H1 (cell line): ENCODE measurements at regions not wholly inside any gene's neighbourhood (a gene's known extent, or its start where the extent isn't known, plus 50 kb on each side); places are given as distances from the start of the nearest gene placed in this dataset.

Experiments
- CTCF ChIA-PET: fragments of 300-600 bp; sonication (Branson Sonifier 250); formaldehyde crosslinking; loops from one replicate; lab custom pipeline; 2021; ENCODE audit not compliant: partially characterized antibody; lab: Charles Lee
- POLR2A ChIA-PET: fragments of 300-600 bp; sonication (Branson Sonifier 250); formaldehyde crosslinking; loops from one replicate; lab custom pipeline; 2021; ENCODE audit warnings: inconsistent platforms; ENCODE audit not compliant: partially characterized antibody; lab: Charles Lee
- DNase-seq, 2 experiments: peaks; one replicate each; pipeline versions ENCODE4 v3.0.0 to v3.0.0-alpha.2; 2010 to 2022; ENCODE audit warnings: low spot score in 2 of 2, low read depth in 1 of 2, mixed read lengths in 1 of 2
- FAIRE-seq: peaks from 2 replicates; lab custom pipeline; 2011; peaks lifted over from hg19 to GRCh38; lab: Jason Lieb, UNC
- H2AFZ ChIP-seq: 2 replicates; pipeline ENCODE4 v1.8.1; 2012; ENCODE audit warnings: low read length, inconsistent platforms
- H2AK5ac ChIP-seq: 2 replicates; pipeline ENCODE4 v1.6.1; 2013; ENCODE audit warnings: low read depth, low read length
- H2BK120ac ChIP-seq: replicated peaks from 2 replicates; pipeline ENCODE3; 2013; ENCODE audit warnings: low read depth, low read length, inconsistent platforms
- H2BK12ac ChIP-seq: 2 replicates; pipeline ENCODE4 v1.6.1; 2013; ENCODE audit warnings: low read depth, low read length
- H2BK15ac ChIP-seq: 2 replicates; pipeline ENCODE4 v1.6.1; 2013; ENCODE audit warnings: low read length
- H2BK20ac ChIP-seq: 2 replicates; pipeline ENCODE4 v1.6.1; 2013; ENCODE audit warnings: low read length
- H2BK5ac ChIP-seq: 2 replicates; pipeline ENCODE4 v1.6.1; 2013; ENCODE audit warnings: low read depth, low read length
- H3K14ac ChIP-seq: 2 replicates; pipeline ENCODE4 v1.6.1; 2013; ENCODE audit warnings: inconsistent platforms; ENCODE audit not compliant: insufficient read length
- H3K18ac ChIP-seq: 2 replicates; pipeline ENCODE4 v1.6.1; 2013; ENCODE audit warnings: low read length; ENCODE audit errors: extremely low read depth
- H3K23ac ChIP-seq: 2 replicates; pipeline ENCODE4 v1.6.1; 2013; ENCODE audit warnings: inconsistent platforms; ENCODE audit not compliant: insufficient read length
- H3K23me2 ChIP-seq: 2 replicates; pipeline ENCODE4 v1.6.1; 2013; ENCODE audit warnings: low read depth, low read length
- H3K27ac ChIP-seq: 2 replicates; pipeline ENCODE4 v1.6.1; 2011; ENCODE audit warnings: low read depth, low read length, inconsistent platforms
- H3K27me3 ChIP-seq, 4 experiments: replicated peaks in 1 of 4; 1 replicate in 1 of 4; 2 replicates in 3 of 4; pipeline versions ENCODE4 v1.6.1 to v1.8.1; 2011 to 2013; ENCODE audit warnings: low read length in 3 of 4, mild to moderate bottlenecking in 3 of 4, inconsistent platforms in 2 of 4, mixed read lengths in 2 of 4, moderate library complexity in 1 of 4; ENCODE audit not compliant: control insufficient read depth in 3 of 4, insufficient read depth in 3 of 4; ENCODE audit errors: extremely low read depth in 1 of 4
- H3K36me3 ChIP-seq, 4 experiments: 2 replicates each; pipeline versions ENCODE4 v1.6.1 to v1.8.1; 2011 to 2013; ENCODE audit warnings: mild to moderate bottlenecking in 4 of 4, low read length in 3 of 4, moderate library complexity in 2 of 4, control low read depth in 1 of 4, inconsistent platforms in 1 of 4; ENCODE audit not compliant: insufficient read depth in 4 of 4, control insufficient read depth in 2 of 4
- H3K4ac ChIP-seq: replicated peaks from 2 replicates; pipeline ENCODE3; 2013; ENCODE audit warnings: low read length, low read depth, mixed read lengths, inconsistent platforms; ENCODE audit not compliant: insufficient read length
- H3K4me1 ChIP-seq, 4 experiments: replicated peaks in 1 of 4; 1 replicate in 1 of 4; 2 replicates in 3 of 4; pipeline versions ENCODE4 v1.6.1 to v1.8.1; 2011 to 2013; ENCODE audit warnings: low read length in 3 of 4, inconsistent platforms in 2 of 4, mixed read lengths in 1 of 4; ENCODE audit not compliant: insufficient read depth in 4 of 4, control insufficient read depth in 3 of 4
- H3K4me2 ChIP-seq, 2 experiments: 2 replicates each; pipeline versions ENCODE4 v1.6.1 to v1.8.1; 2011 to 2013; ENCODE audit warnings: low read depth in 2 of 2, low read length in 2 of 2, control low read depth in 1 of 2, inconsistent platforms in 1 of 2, mild to moderate bottlenecking in 1 of 2; ENCODE audit not compliant: insufficient read depth in 1 of 2
- H3K4me3 ChIP-seq, 4 experiments: fragments of 200-600, 300-600 bp in 1 of 4; sonication (generic), shearing (Covaris generic), sonication (Bioruptor Twin) in 1 of 4; 2 replicates each; pipeline versions ENCODE4 v1.5.1 to v1.8.1; 2011 to 2016; ENCODE audit warnings: low read length in 4 of 4, low read depth in 3 of 4, control low read depth in 2 of 4, inconsistent platforms in 2 of 4, mild to moderate bottlenecking in 2 of 4, mixed read lengths in 1 of 4, moderate library complexity in 1 of 4; ENCODE audit not compliant: insufficient read depth in 2 of 4; ENCODE audit errors: extremely low read depth in 1 of 4
- H3K56ac ChIP-seq: replicated peaks from 2 replicates; pipeline ENCODE3; 2013; ENCODE audit warnings: low read depth, mild to moderate bottlenecking, mixed read lengths, low read length, inconsistent platforms; ENCODE audit not compliant: insufficient read length
- H3K79me1 ChIP-seq: 2 replicates; pipeline ENCODE4 v1.6.1; 2013; ENCODE audit warnings: low read depth, low read length, control low read depth
- H3K79me2 ChIP-seq, 2 experiments: 2 replicates each; pipeline versions ENCODE4 v1.6.1 to v1.8.1; 2012 to 2013; ENCODE audit warnings: low read length in 2 of 2, mild to moderate bottlenecking in 2 of 2, inconsistent platforms in 1 of 2; ENCODE audit not compliant: insufficient read depth in 2 of 2, control insufficient read depth in 1 of 2
- H3K9ac ChIP-seq, 4 experiments: replicated peaks in 1 of 4; 1 replicate in 1 of 4; 2 replicates in 3 of 4; pipeline versions ENCODE4 v1.6.1 to v1.8.1; 2011 to 2013; ENCODE audit warnings: low read depth in 3 of 4, low read length in 3 of 4, control low read depth in 2 of 4, mild to moderate bottlenecking in 2 of 4, moderate library complexity in 2 of 4, inconsistent platforms in 1 of 4; ENCODE audit errors: extremely low read depth in 1 of 4
- H3K9me3 ChIP-seq, 2 experiments: 2 replicates each; pipeline versions ENCODE4 v1.6.1 to v1.8.1; 2012 to 2013; ENCODE audit warnings: mild to moderate bottlenecking in 2 of 2, moderate library complexity in 2 of 2, control low read depth in 1 of 2, inconsistent platforms in 1 of 2, low read depth in 1 of 2, low read length in 1 of 2, mixed read lengths in 1 of 2; ENCODE audit not compliant: insufficient read depth in 2 of 2
- H4K20me1 ChIP-seq, 2 experiments: replicated peaks in 1 of 2; 2 replicates each; pipeline versions ENCODE3 to v1.8.1; 2011 to 2013; ENCODE audit warnings: inconsistent platforms in 2 of 2, low read length in 2 of 2, mild to moderate bottlenecking in 1 of 2; ENCODE audit not compliant: insufficient read depth in 2 of 2, control insufficient read depth in 1 of 2
- H4K5ac ChIP-seq: 2 replicates; pipeline ENCODE4 v1.6.1; 2013; ENCODE audit warnings: low read length, low read depth, mixed read lengths, inconsistent platforms; ENCODE audit not compliant: insufficient read length
- H4K8ac ChIP-seq: 2 replicates; pipeline ENCODE4 v1.8.0; 2013; ENCODE audit warnings: mild to moderate bottlenecking, moderate library complexity, low read length, inconsistent platforms; ENCODE audit not compliant: insufficient read depth; ENCODE audit errors: extremely low read depth
- H4K91ac ChIP-seq: replicated peaks from 2 replicates; pipeline ENCODE3; 2013; ENCODE audit warnings: low read length, mixed read lengths, inconsistent platforms; ENCODE audit not compliant: insufficient read length
- BCL11A ChIP-seq, 2 experiments: IDR thresholded peaks; one replicate each; pipeline ENCODE4 v1.6.1; 2011; ENCODE audit warnings: low read depth in 2 of 2, low read length in 2 of 2, mild to moderate bottlenecking in 2 of 2
- BRCA1 ChIP-seq: IDR thresholded peaks from 2 replicates; pipeline ENCODE4 v1.6.1; 2012; ENCODE audit warnings: low read depth, low read length, improper control_type of control experiment
- CHD2 ChIP-seq: IDR thresholded peaks from 2 replicates; pipeline ENCODE4 v1.6.1; 2012; ENCODE audit warnings: low read length, improper control_type of control experiment
- CTBP2 ChIP-seq: IDR thresholded peaks from 2 replicates; pipeline ENCODE4 v1.7.0; 2011; ENCODE audit warnings: borderline replicate concordance, mild to moderate bottlenecking, moderate library complexity, mixed read lengths, low read length; ENCODE audit not compliant: insufficient read depth, insufficient read length
- EGR1 ChIP-seq: IDR thresholded peaks from 2 replicates; pipeline ENCODE4 v1.6.1; 2011; ENCODE audit warnings: low read depth, low read length, borderline replicate concordance
- HDAC6 ChIP-seq: IDR thresholded peaks from one replicate; pipeline ENCODE4 v1.7.1; 2012; ENCODE audit warnings: low read depth, mild to moderate bottlenecking, inconsistent platforms, low read length, moderate library complexity
- MAX ChIP-seq: IDR thresholded peaks from 2 replicates; pipeline ENCODE4 v1.6.1; 2012; ENCODE audit warnings: inconsistent platforms
- PHF8 ChIP-seq: fragments of 200-600 bp; sonication (generic); conservative IDR thresholded peaks from 2 replicates; pipeline ENCODE4 v1.7.1; 2012; ENCODE audit warnings: low read depth, mild to moderate bottlenecking, inconsistent platforms, low read length, moderate library complexity
- POLR2AphosphoS5 ChIP-seq: IDR thresholded peaks from 2 replicates; pipeline ENCODE4 v1.6.1; 2011; ENCODE audit warnings: low read depth, low read length
- SIX5 ChIP-seq: IDR thresholded peaks from 2 replicates; pipeline ENCODE4 v1.6.1; 2011; ENCODE audit warnings: mild to moderate bottlenecking, low read depth, low read length
- SP1 ChIP-seq: IDR thresholded peaks from 2 replicates; pipeline ENCODE4 v1.6.1; 2011; ENCODE audit warnings: low read depth, low read length
- SP2 ChIP-seq: IDR thresholded peaks from 2 replicates; pipeline ENCODE4 v1.6.1; 2012; ENCODE audit warnings: mild to moderate bottlenecking, low read length, inconsistent platforms
- SUZ12 ChIP-seq: fragments of 200-600 bp; sonication (generic); IDR thresholded peaks from 2 replicates; pipeline ENCODE4 v1.6.1; 2012; ENCODE audit warnings: mild to moderate bottlenecking, inconsistent platforms, low read length, moderate library complexity, mixed read lengths
- TAF1 ChIP-seq: IDR thresholded peaks from 2 replicates; pipeline ENCODE4 v1.6.1; 2011; ENCODE audit warnings: mild to moderate bottlenecking, low read depth, low read length
- WGBS, 2 experiments: shearing (Covaris generic) in 1 of 2; methylation state at CpG; one replicate each; pipeline versions ENCODE4 v1.1.6 to v1.1.7; 2013 to 2015; ENCODE audit warnings: low lambda C conversion rate in 2 of 2, mixed read lengths in 2 of 2, inconsistent platforms in 1 of 2, low coverage in 1 of 2, missing lambda C conversion rate in 1 of 2; ENCODE audit not compliant: insufficient replicate concordance in 2 of 2, insufficient coverage in 1 of 2, insufficient read length in 1 of 2; ENCODE audit errors: extremely low coverage in 1 of 2, missing lambda C conversion rate in 1 of 2; 5-methylcytosine and 5-hydroxymethylcytosine counted together

GRCh38 chr13:38210928-38211596, 138.6 kb upstream of the UFM1 start:
- H3K79me1 ChIP-seq, result no peaks in the 10 kb centered on the region
- H3K23me2 ChIP-seq, result no peaks in the 10 kb centered on the region
- no peak overlapping the region for H4K5ac ChIP-seq
- H2BK120ac ChIP-seq, result no peak overlapping the region
- no peak overlapping the region for H2BK12ac ChIP-seq
- POLR2A ChIA-PET, result no interaction called here
- peak overlapping the region in 1 of 4 experiments; percentile 27; a peak in 1 of 8 replicates for H3K4me3 ChIP-seq
- DNase-seq (peak in 1 of 2 experiments; percentile 29), FAIRE-seq (peak; percentile 85)
- no peak overlapping the region; the same call in 1 of the 2 replicates for H2BK5ac ChIP-seq
- no peak overlapping the region for H3K14ac ChIP-seq
- no peak overlapping the region for H2AFZ ChIP-seq
- H3K9ac ChIP-seq, result no peak overlapping the region
- H3K23ac ChIP-seq, result no peak overlapping the region
- H3K79me2 ChIP-seq, result no peaks in the 10 kb centered on the region
- H2AK5ac ChIP-seq, result no peak overlapping the region
- no peak overlapping the region for H2BK15ac ChIP-seq
- H3K4ac ChIP-seq, result no peak overlapping the region
- CTCF ChIA-PET, result interaction anchor here (1.2 kb wide), 1 partner anchor 12 kb away, joined by 3 read pairs; no protein-coding TSS in a partner anchor
- H4K20me1 ChIP-seq, result no peaks in the 10 kb centered on the region
- peaks cover 0 to 4% (median 0%) of the 10 kb centered on the region in 4 experiments; a peak in 1 of 8 replicates for H3K36me3 ChIP-seq
- H3K18ac ChIP-seq, result no peak overlapping the region
- peaks cover 0 to 9% (median 4%) of the 10 kb centered on the region in 4 experiments; a peak in 4 of 7 replicates for H3K4me1 ChIP-seq
- no peak overlapping the region for H4K8ac ChIP-seq
- peak overlapping the region; percentile 8; the same call in 1 of the 2 replicates for H3K27ac ChIP-seq
- WGBS, 2 experiments, result 36% methylated on average over 3 of the region's 3 CpGs; no CpG with 5 or more reads in 1 of the 2 experiments
- peak overlapping the region; percentile 44 to 53; a peak in 1 of 4 replicates for H3K4me2 ChIP-seq
- no peak overlapping the region for H3K56ac ChIP-seq
- no peaks in the 10 kb centered on the region; a peak in 1 of 7 replicates for H3K27me3 ChIP-seq
- peak overlapping the region; percentile 51; the same call in 1 of the 2 replicates for H2BK20ac ChIP-seq
- no peak overlapping the region for H4K91ac ChIP-seq
- H3K9me3 ChIP-seq, result peaks cover 0 to 4% of the 10 kb centered on the region in 2 experiments; a peak in 2 of 4 replicates
- TF ChIP-seq POLR2AphosphoS5, result no peak
- no peak for TF ChIP-seq SUZ12
- TF ChIP-seq CTBP2, result no peak
- no peak for TF ChIP-seq SP2
- TF ChIP-seq PHF8, result no peak
- TF ChIP-seq SIX5, result no peak
- no peak for TF ChIP-seq MAX
- peak in 1 of 2 experiments; percentile 55 for TF ChIP-seq BCL11A (IDR thresholded peaks at IDR 0.05; ENCODE audit: low read depth in 2 of 2, low read length in 2 of 2)
- TF ChIP-seq BRCA1, result no peak
- TF ChIP-seq HDAC6, result no peak
- TF ChIP-seq TAF1, result no peak
- TF ChIP-seq CHD2, result 0 out of 2 replicates have a peak, but pooled peaks have one; percentile 36
- TF ChIP-seq EGR1, result no peak
- peak; percentile 69; the same call in 1 of the 2 replicates for TF ChIP-seq SP1
